Nephron (organoid): ENCODE measurements at regions not wholly inside any gene's neighbourhood (a gene's known extent, or its start where the extent isn't known, plus 50 kb on each side); places are given as distances from the start of the nearest gene placed in this dataset.

Source experiments
- H3K27ac Mint-ChIP-seq, 3 experiments: 2 replicates each; pipeline ENCODE4 v1.8.0; 2020; ENCODE audit warnings: mixed read lengths in 3 of 3, mild to moderate bottlenecking in 2 of 3, moderate library complexity in 1 of 3
- H3K27me3 Mint-ChIP-seq: 2 replicates; pipeline ENCODE4 v1.8.0; 2021; ENCODE audit warnings: low read depth, mild to moderate bottlenecking, moderate library complexity, mixed read lengths
- H3K36me3 Mint-ChIP-seq: 2 replicates; pipeline ENCODE4 v1.8.0; 2020; ENCODE audit warnings: low read depth, mixed read lengths
- H3K4me1 Mint-ChIP-seq: 2 replicates; pipeline ENCODE4 v1.8.0; 2020; ENCODE audit warnings: mixed read lengths
- H3K4me3 Mint-ChIP-seq, 3 experiments: 2 replicates each; pipeline ENCODE4 v1.8.0; 2020; ENCODE audit warnings: mild to moderate bottlenecking in 3 of 3, mixed read lengths in 3 of 3, moderate library complexity in 2 of 3
- H3K9me3 Mint-ChIP-seq: 2 replicates; pipeline ENCODE4 v1.8.0; 2020; ENCODE audit warnings: mixed read lengths
- CTCF ChIP-seq, 3 experiments: fragments of 200-600 bp; sonication (generic); IDR thresholded peaks; one replicate each; pipeline ENCODE4 v1.5.0; 2021; ENCODE audit warnings: antibody characterized with exemption in 3 of 3; ENCODE audit not compliant: unreplicated experiment in 3 of 3

DNA sequence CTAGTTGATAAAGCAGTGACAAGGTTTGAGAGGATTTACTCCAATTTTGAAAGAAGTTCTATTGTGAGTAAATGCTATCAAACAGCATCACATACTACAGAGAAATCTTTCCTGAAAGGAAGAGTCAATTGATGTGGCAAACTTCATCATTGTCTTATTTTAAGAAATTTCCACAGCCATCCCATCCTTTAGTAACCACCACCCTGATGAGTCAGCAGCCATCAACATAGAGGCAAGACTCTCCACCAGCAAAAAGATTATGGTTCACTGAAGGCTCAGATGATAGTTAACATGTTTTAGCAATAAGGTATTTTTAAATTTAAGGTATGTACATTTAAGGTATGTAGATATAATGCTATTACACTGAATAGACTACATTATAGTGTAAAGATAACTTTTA is 122.1 kb upstream of the ARHGAP5 start:
- no peak for TF ChIP-seq CTCF (IDR thresholded peaks at IDR 0.05; ENCODE audit: unreplicated experiment in 3 of 3)
- no peaks in the 10 kb centered on the region for H3K27me3 Mint-ChIP-seq

GRCh38 chr14:31955936-31956579 is 121.0 kb upstream of the ARHGAP5 start:
- no peak for TF ChIP-seq CTCF (IDR thresholded peaks at IDR 0.05; ENCODE audit: unreplicated experiment in 3 of 3)
- peaks cover 43% of the 10 kb centered on the region for H3K4me1 Mint-ChIP-seq
- no peaks in the 10 kb centered on the region for H3K27me3 Mint-ChIP-seq
- no peak overlapping the region for H3K4me3 Mint-ChIP-seq
- H3K9me3 Mint-ChIP-seq: peaks cover 6% of the 10 kb centered on the region
- no peaks in the 10 kb centered on the region for H3K36me3 Mint-ChIP-seq
- peak overlapping the region; percentile 13 to 87 (median 56) for H3K27ac Mint-ChIP-seq

More for the DNA sequence above, 122.1 kb upstream of the ARHGAP5 start:
- Mint-ChIP-seq H3K9me3 (peaks cover 6% of the 10 kb centered on the region), H3K4me1 (peaks cover 47% of the 10 kb centered on the region), H3K4me3 (no peak overlapping the region), H3K36me3 (no peaks in the 10 kb centered on the region), H3K27ac (no peak overlapping the region)

DNA sequence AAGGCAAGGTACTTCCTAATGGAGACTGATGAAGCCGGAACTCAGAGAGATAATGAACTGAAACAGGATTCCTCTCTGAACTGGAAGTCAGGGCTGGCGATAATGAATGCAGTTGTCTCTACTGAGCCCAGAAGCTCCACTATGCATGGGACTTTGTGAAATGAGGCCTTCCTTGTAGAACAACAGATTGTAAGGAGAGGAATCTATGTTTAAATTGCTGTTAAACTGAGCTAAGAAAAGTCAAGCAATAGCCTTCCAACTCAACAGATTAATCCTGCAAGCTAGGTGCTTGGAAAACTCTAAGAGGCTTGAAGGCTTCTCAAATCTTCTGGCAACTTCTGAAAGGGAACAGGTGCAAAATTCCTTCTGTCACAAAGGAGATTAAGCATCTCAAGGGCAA is 119.5 kb upstream of the ARHGAP5 start:
- Mint-ChIP-seq H3K4me3 (no peak overlapping the region), H3K36me3 (no peaks in the 10 kb centered on the region), H3K27ac (no peak overlapping the region), H3K4me1 (peaks cover 46% of the 10 kb centered on the region), H3K9me3 (peaks cover 6% of the 10 kb centered on the region), H3K27me3 (no peaks in the 10 kb centered on the region)
- TF ChIP-seq CTCF (IDR thresholded peaks at IDR 0.05; ENCODE audit: unreplicated experiment in 3 of 3): no peak

DNA sequence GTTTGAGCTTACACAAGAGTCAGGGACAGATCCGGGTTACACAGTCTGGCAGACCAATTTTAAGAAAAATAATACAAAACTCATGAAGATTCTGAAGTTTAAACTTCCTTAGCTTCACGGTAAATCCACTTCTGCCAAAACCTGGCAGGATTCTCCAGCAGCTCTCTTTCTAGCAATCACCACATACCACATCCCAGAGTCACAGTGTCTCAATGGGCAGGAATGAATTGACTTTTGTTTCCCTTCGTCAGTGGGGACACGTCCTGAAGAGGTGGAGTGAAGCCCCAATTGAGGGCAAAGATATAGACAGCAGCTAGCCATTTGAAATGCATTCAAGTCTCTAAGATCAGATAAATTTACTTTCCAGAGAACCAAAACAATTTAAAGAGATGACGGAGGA is 117.1 kb upstream of the ARHGAP5 start:
- H3K36me3 Mint-ChIP-seq: no peaks in the 10 kb centered on the region
- no peak for TF ChIP-seq CTCF (IDR thresholded peaks at IDR 0.05; ENCODE audit: unreplicated experiment in 3 of 3)
- peaks cover 6% of the 10 kb centered on the region for H3K9me3 Mint-ChIP-seq
- no peak overlapping the region for H3K27ac Mint-ChIP-seq
- H3K4me3 Mint-ChIP-seq: no peak overlapping the region
- no peaks in the 10 kb centered on the region for H3K27me3 Mint-ChIP-seq
- H3K4me1 Mint-ChIP-seq: peaks cover 62% of the 10 kb centered on the region

DNA sequence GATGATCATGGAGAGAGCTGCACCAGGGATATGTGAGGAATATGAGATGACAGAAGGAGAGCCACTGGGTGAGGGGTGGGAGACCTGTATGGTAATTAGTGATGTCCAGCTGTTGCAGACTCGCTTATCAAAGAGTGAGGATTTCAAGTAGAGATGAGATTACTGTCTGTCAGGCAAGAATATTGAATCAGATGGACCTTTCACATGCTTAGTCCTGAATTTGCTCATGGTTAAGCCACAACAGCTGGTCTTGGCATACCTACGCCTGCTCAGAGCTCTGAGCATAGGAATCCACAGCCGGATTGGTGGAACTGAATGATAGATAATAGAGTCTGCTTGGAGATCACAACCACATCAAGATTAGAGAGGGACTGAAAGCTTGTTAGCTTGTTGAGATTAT is 115.2 kb upstream of the ARHGAP5 start:
- peaks cover 70% of the 10 kb centered on the region for H3K4me1 Mint-ChIP-seq
- peak overlapping the region; percentile 50 to 89 (median 54) for H3K27ac Mint-ChIP-seq
- H3K27me3 Mint-ChIP-seq: no peaks in the 10 kb centered on the region
- no peak overlapping the region for H3K4me3 Mint-ChIP-seq
- peaks cover 3% of the 10 kb centered on the region for H3K9me3 Mint-ChIP-seq
- no peaks in the 10 kb centered on the region for H3K36me3 Mint-ChIP-seq
- TF ChIP-seq CTCF (IDR thresholded peaks at IDR 0.05; ENCODE audit: unreplicated experiment in 3 of 3): no peak

DNA sequence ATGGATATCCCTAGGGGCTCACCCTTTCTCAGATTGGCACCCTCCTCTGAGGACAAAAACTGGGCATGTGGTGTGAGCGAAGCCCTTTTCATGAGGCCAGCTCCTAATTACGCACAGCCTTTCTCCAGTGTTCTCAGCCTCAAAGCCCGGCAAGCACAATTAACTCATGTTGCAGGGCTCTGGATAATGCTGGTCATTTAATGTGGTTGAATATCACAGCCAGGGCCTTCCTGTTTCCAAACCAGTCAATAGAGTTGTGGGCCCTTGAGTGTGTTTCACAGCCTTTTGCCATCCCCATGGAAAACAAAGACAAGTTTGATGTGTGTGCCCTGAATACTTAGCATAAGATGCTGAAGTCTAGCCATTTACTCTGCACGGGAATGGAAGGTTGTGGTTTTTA is 114.2 kb upstream of the ARHGAP5 start:
- Mint-ChIP-seq H3K4me1 (peaks cover 73% of the 10 kb centered on the region), H3K27ac (peak overlapping the region in 2 of 3 experiments; percentile 47 to 89), H3K4me3 (no peak overlapping the region), H3K9me3 (no peaks in the 10 kb centered on the region), H3K36me3 (no peaks in the 10 kb centered on the region), H3K27me3 (no peaks in the 10 kb centered on the region)
- TF ChIP-seq CTCF (IDR thresholded peaks at IDR 0.05; ENCODE audit: unreplicated experiment in 3 of 3): no peak
